Brain microvascular endothelial cell (primary cell): ENCODE measurements at regions not wholly inside any gene's neighbourhood (a gene's known extent, or its start where the extent isn't known, plus 50 kb on each side); places are given as distances from the start of the nearest gene placed in this dataset.

Experiments
- DNase-seq: peaks from one replicate; pipeline ENCODE4 v3.0.0-alpha.2; 2020
- H3K27ac ChIP-seq: fragments of 250-450 bp; sonication (Bioruptor Pico); 2 replicates; pipeline ENCODE4 v1.5.1; 2020; ENCODE audit warnings: mild to moderate bottlenecking, moderate library complexity
- H3K27me3 ChIP-seq: fragments of 250-450 bp; sonication (Bioruptor Pico); replicated peaks from 2 replicates; pipeline ENCODE4 v1.5.1; 2020; ENCODE audit warnings: mild to moderate bottlenecking
- H3K36me3 ChIP-seq: fragments of 250-450 bp; sonication (Bioruptor Pico); replicated peaks from 2 replicates; pipeline ENCODE4 v1.5.1; 2020; ENCODE audit warnings: mild to moderate bottlenecking
- H3K4me3 ChIP-seq: 2 replicates; pipeline ENCODE4 v1.5.1; 2011; ENCODE audit warnings: low read depth, mild to moderate bottlenecking, control low read depth, low read length, moderate library complexity
- in situ Hi-C: cut with HindIII; loops from 2 replicates; pipeline ENCODE4 v1.10.0; 2017; ENCODE audit warnings: low sequenced_read_pairs, low pct_ligation_motif_present
- TF ChIP-seq, protein P1 (sequence below): IDR thresholded peaks from 2 replicates; pipeline ENCODE4 v1.5.1; 2011; ENCODE audit warnings: low read depth, mild to moderate bottlenecking, moderate library complexity, low read length, control low read depth, inconsistent platforms; ENCODE audit errors: missing control alignments

DNA sequence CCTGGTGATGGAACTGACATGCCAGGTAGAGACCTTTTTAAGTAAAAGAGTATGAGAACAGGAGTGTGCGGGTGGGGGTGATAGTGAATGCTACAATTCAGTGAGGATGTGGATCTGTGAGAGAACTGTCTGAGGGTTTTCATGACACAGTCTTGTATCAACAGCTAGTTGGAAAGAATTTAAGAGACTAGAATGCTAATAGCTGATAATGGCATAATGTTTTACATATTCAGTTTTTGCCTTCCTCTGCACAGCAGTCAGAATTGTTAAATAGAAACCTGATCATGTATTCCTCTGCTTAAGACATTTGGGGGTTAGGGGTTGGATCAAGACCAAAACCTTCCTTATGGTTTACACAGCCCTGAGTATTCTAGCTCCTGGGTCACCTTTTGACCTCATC lies 152.8 kb upstream of the ZRANB2 start:
- TF ChIP-seq, protein P1, sequence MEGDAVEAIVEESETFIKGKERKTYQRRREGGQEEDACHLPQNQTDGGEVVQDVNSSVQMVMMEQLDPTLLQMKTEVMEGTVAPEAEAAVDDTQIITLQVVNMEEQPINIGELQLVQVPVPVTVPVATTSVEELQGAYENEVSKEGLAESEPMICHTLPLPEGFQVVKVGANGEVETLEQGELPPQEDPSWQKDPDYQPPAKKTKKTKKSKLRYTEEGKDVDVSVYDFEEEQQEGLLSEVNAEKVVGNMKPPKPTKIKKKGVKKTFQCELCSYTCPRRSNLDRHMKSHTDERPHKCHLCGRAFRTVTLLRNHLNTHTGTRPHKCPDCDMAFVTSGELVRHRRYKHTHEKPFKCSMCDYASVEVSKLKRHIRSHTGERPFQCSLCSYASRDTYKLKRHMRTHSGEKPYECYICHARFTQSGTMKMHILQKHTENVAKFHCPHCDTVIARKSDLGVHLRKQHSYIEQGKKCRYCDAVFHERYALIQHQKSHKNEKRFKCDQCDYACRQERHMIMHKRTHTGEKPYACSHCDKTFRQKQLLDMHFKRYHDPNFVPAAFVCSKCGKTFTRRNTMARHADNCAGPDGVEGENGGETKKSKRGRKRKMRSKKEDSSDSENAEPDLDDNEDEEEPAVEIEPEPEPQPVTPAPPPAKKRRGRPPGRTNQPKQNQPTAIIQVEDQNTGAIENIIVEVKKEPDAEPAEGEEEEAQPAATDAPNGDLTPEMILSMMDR: no peak
- Histone ChIP-seq H3K36me3 (no peaks in the 10 kb centered on the region), H3K27ac (no peak overlapping the region), H3K27me3 (no peaks in the 10 kb centered on the region), H3K4me3 (no peak overlapping the region)
- in situ Hi-C loops: no loop called here
- DNase-seq: no peak

DNA sequence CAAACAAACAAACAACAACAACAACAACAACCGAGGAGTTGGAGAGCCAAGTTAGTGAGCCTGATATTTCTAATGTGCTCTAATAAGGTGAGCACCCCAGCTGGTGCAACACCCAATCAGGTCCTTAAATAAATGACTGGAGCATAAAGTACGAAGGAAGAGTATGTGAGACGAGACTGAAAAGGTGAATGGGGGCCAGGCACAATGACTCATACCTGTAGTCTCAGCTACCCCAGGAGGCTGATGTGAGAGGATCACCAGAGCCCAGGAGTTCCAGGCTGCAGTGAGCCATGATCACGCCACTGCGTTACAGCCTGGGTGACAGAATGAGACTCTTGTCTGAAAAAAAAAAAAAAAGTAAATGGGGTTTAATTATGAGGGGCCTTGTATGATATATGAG lies 152.0 kb upstream of the ZRANB2 start:
- in situ Hi-C loops: no loop called here
- no peak overlapping the region for H3K27ac ChIP-seq
- TF ChIP-seq, protein P1: no peak
- no peaks in the 10 kb centered on the region for H3K36me3 ChIP-seq
- no peaks in the 10 kb centered on the region for H3K27me3 ChIP-seq
- no peak overlapping the region for H3K4me3 ChIP-seq
- DNase-seq: no peak

DNA sequence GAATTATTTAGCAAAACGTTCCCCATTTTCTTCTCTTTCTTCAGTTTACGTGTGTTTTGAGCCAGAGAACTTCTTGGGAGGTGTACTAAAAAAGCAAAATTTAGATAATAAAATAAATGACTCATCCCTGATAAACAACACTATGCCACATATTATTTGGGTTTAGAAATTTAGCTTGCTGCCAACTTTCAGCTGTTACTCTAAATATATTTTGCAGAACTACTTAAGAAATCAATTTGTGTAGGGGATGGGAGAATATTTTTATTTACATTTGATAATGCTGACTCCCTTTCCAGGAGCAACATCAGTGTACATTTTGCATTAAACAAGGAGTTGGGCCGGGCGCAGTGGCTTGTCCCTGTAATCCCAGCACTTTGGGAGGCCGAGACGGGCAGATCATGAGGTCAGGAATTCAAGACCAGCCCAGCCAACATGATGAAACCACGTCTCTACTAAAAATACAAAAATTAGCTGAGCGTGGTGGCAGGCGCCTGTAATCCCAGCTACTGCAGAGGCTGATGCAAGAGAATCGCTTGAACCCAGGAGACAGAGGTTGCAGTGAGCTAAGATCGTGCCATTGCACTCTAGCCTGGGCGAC lies 151.4 kb upstream of the ZRANB2 start:
- in situ Hi-C loops: no loop called here
- DNase-seq: no peak
- H3K4me3 ChIP-seq: no peak overlapping the region

DNA sequence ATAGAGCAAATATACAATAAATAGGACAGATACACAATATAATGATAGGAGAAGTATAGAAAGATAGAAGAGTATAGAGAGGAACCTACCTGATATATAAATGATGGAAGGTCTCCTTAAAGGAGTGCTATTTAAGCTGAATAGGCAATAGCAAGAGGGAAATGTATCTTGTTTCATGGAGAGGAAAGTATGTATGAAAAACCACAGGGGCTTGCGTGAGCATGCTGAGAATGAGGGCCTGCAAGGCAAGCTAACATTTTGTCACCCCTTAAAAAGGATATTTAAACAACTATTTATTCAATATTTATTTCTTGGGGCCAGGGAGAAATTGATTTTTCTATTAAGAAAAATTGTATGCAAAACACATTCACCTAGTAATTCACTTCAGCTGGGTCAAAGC lies 150.9 kb upstream of the ZRANB2 start:
- in situ Hi-C loops: no loop called here
- TF ChIP-seq, protein P1: no peak
- no peaks in the 10 kb centered on the region for H3K27me3 ChIP-seq
- H3K36me3 ChIP-seq: no peaks in the 10 kb centered on the region
- H3K4me3 ChIP-seq: no peak overlapping the region
- no peak for DNase-seq
- no peak overlapping the region for H3K27ac ChIP-seq

More for the DNA sequence above, 151.4 kb upstream of the ZRANB2 start:
- TF ChIP-seq, protein P1: no peak
- Histone ChIP-seq H3K36me3 (no peaks in the 10 kb centered on the region), H3K27me3 (no peaks in the 10 kb centered on the region), H3K27ac (no peak overlapping the region)

DNA sequence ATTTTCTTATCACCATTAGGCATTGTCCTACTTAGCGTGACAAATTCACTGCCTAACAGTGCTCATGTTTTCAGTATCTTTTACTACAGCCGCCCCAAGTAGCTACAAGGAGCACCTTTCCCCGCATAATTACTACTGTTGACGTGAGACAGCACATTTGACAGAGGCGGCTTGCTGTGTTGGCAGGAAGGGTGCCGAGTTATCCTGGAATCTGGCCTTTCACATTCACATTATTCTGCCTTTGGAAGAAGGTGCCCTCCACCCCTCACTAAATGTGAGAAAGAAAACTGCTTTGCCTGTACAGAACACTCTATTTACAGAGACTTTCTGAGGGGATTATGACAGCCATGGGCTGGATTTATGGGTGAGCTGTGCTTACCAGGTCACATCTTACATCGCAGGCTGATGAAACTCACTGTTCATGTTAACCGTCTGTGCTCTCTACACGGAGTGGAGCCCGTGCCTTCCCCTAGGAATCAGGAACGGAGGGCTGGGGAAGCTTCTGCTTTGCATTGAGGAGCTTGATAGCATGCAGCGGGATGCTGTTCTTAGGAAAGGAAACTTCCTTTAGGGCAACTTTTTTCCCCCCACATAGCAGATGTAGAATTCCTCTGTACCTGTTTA lies 148.0 kb upstream of the ZRANB2 start:
- Histone ChIP-seq H3K27ac (no peak overlapping the region), H3K4me3 (no peak overlapping the region), H3K36me3 (no peaks in the 10 kb centered on the region), H3K27me3 (no peaks in the 10 kb centered on the region)
- DNase-seq: no peak
- TF ChIP-seq, protein P1: no peak
- in situ Hi-C loops: no loop called here

DNA sequence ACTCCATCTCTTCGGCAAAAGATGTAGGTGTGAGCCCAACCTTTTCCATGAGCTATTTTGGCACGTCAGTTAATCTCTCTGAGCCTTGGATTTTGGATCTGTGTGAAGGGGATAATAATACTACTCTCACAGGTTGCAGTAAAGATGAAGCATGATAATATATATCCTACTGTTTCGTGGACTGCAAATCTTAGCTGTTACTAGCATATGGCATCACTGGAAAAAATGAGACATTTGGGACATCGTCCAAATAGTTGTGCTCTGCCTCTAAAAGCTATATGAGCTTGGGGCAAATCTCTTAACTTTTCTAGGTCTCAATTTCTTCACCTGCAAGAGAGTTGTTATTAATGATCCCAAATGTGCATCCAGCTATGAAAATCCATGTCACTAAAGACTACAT lies 147.4 kb upstream of the ZRANB2 start:
- Histone ChIP-seq H3K27me3 (no peaks in the 10 kb centered on the region), H3K4me3 (no peak overlapping the region), H3K27ac (no peak overlapping the region), H3K36me3 (no peaks in the 10 kb centered on the region)
- DNase-seq: no peak
- in situ Hi-C loops: no loop called here
- TF ChIP-seq, protein P1: no peak
